ENCODE measurements at regions not wholly inside any gene's neighbourhood (a gene's known extent, or its start where the extent isn't known, plus 50 kb on each side); places are given as distances from the start of the nearest gene placed in this dataset.

DNA sequence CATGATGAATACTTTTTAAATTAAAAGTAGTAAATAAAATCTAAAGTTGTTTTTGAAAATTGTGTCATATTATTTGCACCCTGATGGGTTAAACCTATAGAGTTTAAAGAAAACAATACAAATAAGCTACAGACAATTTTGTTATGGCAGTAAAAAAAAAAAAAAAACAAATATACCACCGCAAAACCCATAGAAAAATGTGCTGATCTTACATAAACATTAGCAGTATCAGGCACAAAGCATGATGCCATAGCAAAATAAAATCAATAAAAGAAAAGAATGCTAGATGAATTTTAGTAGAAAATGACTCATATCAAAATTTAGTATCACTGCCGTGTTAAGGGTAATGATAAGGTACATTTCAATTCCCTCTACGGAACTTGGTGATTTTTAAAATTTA lies 826.0 kb downstream of the SLITRK1 start:
- no peak for TF ChIP-seq EZH2phosphoT487 (IDR thresholded peaks at IDR 0.05; ENCODE audit: unreplicated experiment)
- TF ChIP-seq ZNF331 (CRISPR knock-in tag; IDR thresholded peaks at IDR 0.05; ENCODE audit: low read depth) = no peak
- TF ChIP-seq, protein P1, sequence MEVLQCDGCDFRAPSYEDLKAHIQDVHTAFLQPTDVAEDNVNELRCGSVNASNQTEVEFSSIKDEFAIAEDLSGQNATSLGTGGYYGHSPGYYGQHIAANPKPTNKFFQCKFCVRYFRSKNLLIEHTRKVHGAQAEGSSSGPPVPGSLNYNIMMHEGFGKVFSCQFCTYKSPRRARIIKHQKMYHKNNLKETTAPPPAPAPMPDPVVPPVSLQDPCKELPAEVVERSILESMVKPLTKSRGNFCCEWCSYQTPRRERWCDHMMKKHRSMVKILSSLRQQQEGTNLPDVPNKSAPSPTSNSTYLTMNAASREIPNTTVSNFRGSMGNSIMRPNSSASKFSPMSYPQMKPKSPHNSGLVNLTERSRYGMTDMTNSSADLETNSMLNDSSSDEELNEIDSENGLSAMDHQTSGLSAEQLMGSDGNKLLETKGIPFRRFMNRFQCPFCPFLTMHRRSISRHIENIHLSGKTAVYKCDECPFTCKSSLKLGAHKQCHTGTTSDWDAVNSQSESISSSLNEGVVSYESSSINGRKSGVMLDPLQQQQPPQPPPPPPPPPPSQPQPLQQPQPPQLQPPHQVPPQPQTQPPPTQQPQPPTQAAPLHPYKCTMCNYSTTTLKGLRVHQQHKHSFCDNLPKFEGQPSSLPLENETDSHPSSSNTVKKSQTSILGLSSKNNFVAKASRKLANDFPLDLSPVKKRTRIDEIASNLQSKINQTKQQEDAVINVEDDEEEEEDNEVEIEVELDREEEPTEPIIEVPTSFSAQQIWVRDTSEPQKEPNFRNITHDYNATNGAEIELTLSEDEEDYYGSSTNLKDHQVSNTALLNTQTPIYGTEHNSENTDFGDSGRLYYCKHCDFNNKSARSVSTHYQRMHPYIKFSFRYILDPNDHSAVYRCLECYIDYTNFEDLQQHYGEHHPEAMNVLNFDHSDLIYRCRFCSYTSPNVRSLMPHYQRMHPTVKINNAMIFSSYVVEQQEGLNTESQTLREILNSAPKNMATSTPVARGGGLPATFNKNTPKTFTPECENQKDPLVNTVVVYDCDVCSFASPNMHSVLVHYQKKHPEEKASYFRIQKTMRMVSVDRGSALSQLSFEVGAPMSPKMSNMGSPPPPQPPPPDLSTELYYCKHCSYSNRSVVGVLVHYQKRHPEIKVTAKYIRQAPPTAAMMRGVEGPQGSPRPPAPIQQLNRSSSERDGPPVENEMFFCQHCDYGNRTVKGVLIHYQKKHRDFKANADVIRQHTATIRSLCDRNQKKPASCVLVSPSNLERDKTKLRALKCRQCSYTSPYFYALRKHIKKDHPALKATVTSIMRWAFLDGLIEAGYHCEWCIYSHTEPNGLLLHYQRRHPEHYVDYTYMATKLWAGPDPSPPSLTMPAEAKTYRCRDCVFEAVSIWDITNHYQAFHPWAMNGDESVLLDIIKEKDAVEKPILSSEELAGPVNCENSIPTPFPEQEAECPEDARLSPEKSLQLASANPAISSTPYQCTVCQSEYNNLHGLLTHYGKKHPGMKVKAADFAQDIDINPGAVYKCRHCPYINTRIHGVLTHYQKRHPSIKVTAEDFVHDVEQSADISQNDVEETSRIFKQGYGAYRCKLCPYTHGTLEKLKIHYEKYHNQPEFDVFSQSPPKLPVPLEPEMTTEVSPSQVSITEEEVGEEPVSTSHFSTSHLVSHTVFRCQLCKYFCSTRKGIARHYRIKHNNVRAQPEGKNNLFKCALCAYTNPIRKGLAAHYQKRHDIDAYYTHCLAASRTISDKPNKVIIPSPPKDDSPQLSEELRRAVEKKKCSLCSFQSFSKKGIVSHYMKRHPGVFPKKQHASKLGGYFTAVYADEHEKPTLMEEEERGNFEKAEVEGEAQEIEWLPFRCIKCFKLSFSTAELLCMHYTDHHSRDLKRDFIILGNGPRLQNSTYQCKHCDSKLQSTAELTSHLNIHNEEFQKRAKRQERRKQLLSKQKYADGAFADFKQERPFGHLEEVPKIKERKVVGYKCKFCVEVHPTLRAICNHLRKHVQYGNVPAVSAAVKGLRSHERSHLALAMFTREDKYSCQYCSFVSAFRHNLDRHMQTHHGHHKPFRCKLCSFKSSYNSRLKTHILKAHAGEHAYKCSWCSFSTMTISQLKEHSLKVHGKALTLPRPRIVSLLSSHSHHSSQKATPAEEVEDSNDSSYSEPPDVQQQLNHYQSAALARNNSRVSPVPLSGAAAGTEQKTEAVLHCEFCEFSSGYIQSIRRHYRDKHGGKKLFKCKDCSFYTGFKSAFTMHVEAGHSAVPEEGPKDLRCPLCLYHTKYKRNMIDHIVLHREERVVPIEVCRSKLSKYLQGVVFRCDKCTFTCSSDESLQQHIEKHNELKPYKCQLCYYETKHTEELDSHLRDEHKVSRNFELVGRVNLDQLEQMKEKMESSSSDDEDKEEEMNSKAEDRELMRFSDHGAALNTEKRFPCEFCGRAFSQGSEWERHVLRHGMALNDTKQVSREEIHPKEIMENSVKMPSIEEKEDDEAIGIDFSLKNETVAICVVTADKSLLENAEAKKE (CRISPR knock-in tag; IDR thresholded peaks at IDR 0.05) = no peak
- no peak for TF ChIP-seq ETS1 (IDR thresholded peaks at IDR 0.05)
- TF ChIP-seq EZH2 (IDR thresholded peaks at IDR 0.05; ENCODE audit: low read depth, unreplicated experiment) = no peak
- TF ChIP-seq JUNB (IDR thresholded peaks at IDR 0.05; ENCODE audit: unreplicated experiment) = no peak
- no peak for TF ChIP-seq CREB1 (CRISPR knock-in tag; IDR thresholded peaks at IDR 0.05; ENCODE audit: low read depth)
- no peak for TF ChIP-seq POLR2AphosphoS5 (IDR thresholded peaks at IDR 0.05; ENCODE audit: low read depth)
- no peak for TF ChIP-seq REST (IDR thresholded peaks at IDR 0.05; ENCODE audit: unreplicated experiment)
- no peak for TF ChIP-seq CTCF (conservative IDR thresholded peaks at IDR 0.05; ENCODE audit: low read depth in 2 of 2)
- TF ChIP-seq NANOG (IDR thresholded peaks at IDR 0.05; ENCODE audit: borderline replicate concordance) = no peak
- H3K27ac Mint-ChIP-seq = no peak overlapping the region

More for the DNA sequence above, 826.0 kb downstream of the SLITRK1 start:
- no peaks in the 10 kb centered on the region for H3K9me2 ChIP-seq (ENCODE audit: insufficient read depth)
- no peaks in the 10 kb centered on the region for H3K27me3 ChIP-seq (ENCODE audit: insufficient read depth)
- H3K4me1 ChIP-seq (ENCODE audit: insufficient read depth) = no peaks in the 10 kb centered on the region
- H3F3A ChIP-seq (replicated peaks; ENCODE audit: low read depth) = no peaks in the 10 kb centered on the region
- no peak overlapping the region for H3K4me3 ChIP-seq
- Mint-ChIP-seq H3K4me3 (no peak overlapping the region), H3K9me3 (no peaks in the 10 kb centered on the region), H3K36me3 (ENCODE audit: low read depth) (no peaks in the 10 kb centered on the region), H3K27me3 (ENCODE audit: insufficient read depth, low read depth, poor library complexity) (no peaks in the 10 kb centered on the region), H3K4me1 (no peaks in the 10 kb centered on the region)
- H3K27ac ChIP-seq (ENCODE audit: low read depth) = no peak overlapping the region
- no peak overlapping the region for H3K4me2 ChIP-seq
- H3K79me2 ChIP-seq (replicated peaks; ENCODE audit: insufficient read depth) = no peaks in the 10 kb centered on the region
- H4K20me1 ChIP-seq (replicated peaks; ENCODE audit: insufficient read depth) = no peaks in the 10 kb centered on the region
- ATAC-seq (no peak), DNase-seq (ENCODE audit: low spot score) (no peak)
- no peak overlapping the region for H2AFZ ChIP-seq
- no peaks in the 10 kb centered on the region for H3K36me3 ChIP-seq (ENCODE audit: insufficient read depth)
